ENCODE measurements at regions not wholly inside any gene's neighbourhood (a gene's known extent, or its start where the extent isn't known, plus 50 kb on each side); places are given as distances from the start of the nearest gene placed in this dataset.

GRCh38 chr2:128396946-128397345, 78.3 kb upstream of the HS6ST1 start (continued):
- no peak for TF ChIP-seq GTF2B (IDR thresholded peaks at IDR 0.05; ENCODE audit: extremely low read depth, insufficient read length)
- no peak for TF ChIP-seq ZNF589 (CRISPR knock-in tag; IDR thresholded peaks at IDR 0.05; ENCODE audit: low read depth)
- TF ChIP-seq POLR2G (IDR thresholded peaks at IDR 0.05; ENCODE audit: low read depth, low read length): no peak
- no peak for TF ChIP-seq HNRNPUL1 (IDR thresholded peaks at IDR 0.05; ENCODE audit: low read length)
- TF ChIP-seq CBX5 (IDR thresholded peaks at IDR 0.05; ENCODE audit: borderline replicate concordance, low read depth): no peak
- no peak for TF ChIP-seq POU5F1 (IDR thresholded peaks at IDR 0.05; ENCODE audit: borderline replicate concordance, low read depth, low read length, partially characterized antibody)
- no peak for TF ChIP-seq NR2F6 (CRISPR knock-in tag; IDR thresholded peaks at IDR 0.05)
- no peak for TF ChIP-seq CBFB (CRISPR knock-in tag; IDR thresholded peaks at IDR 0.05)
- no peak for TF ChIP-seq ZNF23 (CRISPR knock-in tag; IDR thresholded peaks at IDR 0.05)
- no peak for TF ChIP-seq RBBP5 (IDR thresholded peaks at IDR 0.05; ENCODE audit: borderline replicate concordance, insufficient read depth, low read length, poor library complexity, severe bottlenecking)
- TF ChIP-seq NFIC (IDR thresholded peaks at IDR 0.05): no peak

GRCh38 chr2:128399256-128399655, 80.6 kb upstream of the HS6ST1 start:
- no TSS peak for BruUV-seq (replicated peaks)
- Histone ChIP-seq H3K27ac (ENCODE audit: extremely low read depth, low read depth, low read length) (no peak overlapping the region), H3K4me1 (replicated peaks in 1 of 2; ENCODE audit: control insufficient read depth in 2 of 2, insufficient read depth in 2 of 2, low read length in 2 of 2) (no peaks in the 10 kb centered on the region), H3K9me3 (replicated peaks; ENCODE audit: control insufficient read depth, insufficient read depth, low read depth, low read length) (no peaks in the 10 kb centered on the region), H3K36me3 (ENCODE audit: control insufficient read depth, insufficient read depth, low read length) (no peaks in the 10 kb centered on the region), H3K4me2 (ENCODE audit: insufficient read depth, low read length) (no peak overlapping the region), H3K79me2 (ENCODE audit: control insufficient read depth, insufficient read depth, low read length) (no peaks in the 10 kb centered on the region), H3K9me1 (ENCODE audit: control insufficient read depth, insufficient read depth, low read length) (no peaks in the 10 kb centered on the region), H2AFZ (ENCODE audit: low read depth, low read length) (no peak overlapping the region), H3K4me3 (no peak overlapping the region), H4K20me1 (replicated peaks; ENCODE audit: control insufficient read depth, insufficient read depth, low read length) (no peaks in the 10 kb centered on the region), H3K27me3 (ENCODE audit: control insufficient read depth in 2 of 2, insufficient read depth in 2 of 2, low read length in 2 of 2) (peaks cover 4 to 36% of the 10 kb centered on the region in 2 experiments; a peak in 4 of 5 replicates), H3K9ac (ENCODE audit: insufficient read depth in 1 of 2, low read depth in 2 of 2, low read length in 2 of 2) (no peak overlapping the region)
- TF ChIP-seq SRSF7 (optimal IDR thresholded peaks at IDR 0.05; ENCODE audit: low read depth, low read length): no peak
- no peak for TF ChIP-seq ZNF23 (CRISPR knock-in tag; IDR thresholded peaks at IDR 0.05)
- no peak for TF ChIP-seq CREB1 (IDR thresholded peaks at IDR 0.05)
- TF ChIP-seq CREB1 (CRISPR knock-in tag; IDR thresholded peaks at IDR 0.05): no peak
- POLR2A ChIA-PET: no interaction called here
- in situ Hi-C loops (cut with MboI): no loop called here
- CTCF ChIA-PET (ENCODE audit: low intra/inter-chr PET ratio): no interaction called here
- FAIRE-seq (no peak), ATAC-seq (no peak), DNase-seq (ENCODE audit: extremely low read depth in 1 of 4, low spot score in 3 of 4) (no peak)
- 0% methylated on average over 2 of the region's 2 CpGs for WGBS (ENCODE audit: insufficient coverage, low coverage, missing lambda C conversion rate)
- intact Hi-C loops (cut with micrococcal nuclease): no loop called here
